DND-41 (cell line): ENCODE measurements at regions not wholly inside any gene's neighbourhood (a gene's known extent, or its start where the extent isn't known, plus 50 kb on each side); places are given as distances from the start of the nearest gene placed in this dataset.

ENCODE experiments used
- ATAC-seq: fragments of 200-7000 bp; cut with Tn5 transposase; 3 replicates; pipeline ENCODE4 v1.9.1; 2021; ENCODE audit warnings: low read depth; ENCODE audit not compliant: insufficient read depth
- DNase-seq: peaks from one replicate; pipeline ENCODE4 v3.0.0-alpha.2; 2020
- H2AFZ ChIP-seq: 2 replicates; pipeline ENCODE4 v1.6.0; 2012; ENCODE audit warnings: low read depth, low read length
- H3K27ac ChIP-seq: 2 replicates; pipeline ENCODE4 v1.5.1; 2012; ENCODE audit warnings: low read length, inconsistent platforms
- H3K27me3 ChIP-seq: fragments of 200-600 bp; sonication (generic); 2 replicates; pipeline ENCODE4 v1.6.0; 2012; ENCODE audit warnings: low read length, mild to moderate bottlenecking, inconsistent platforms; ENCODE audit not compliant: insufficient read depth, poor library complexity
- H3K36me3 ChIP-seq: 2 replicates; pipeline ENCODE4 v1.5.1; 2012; ENCODE audit warnings: low read length, inconsistent platforms; ENCODE audit not compliant: insufficient read depth
- H3K4me1 ChIP-seq: 2 replicates; pipeline ENCODE4 v1.5.1; 2012; ENCODE audit warnings: mild to moderate bottlenecking, low read length; ENCODE audit not compliant: insufficient read depth
- H3K4me2 ChIP-seq: 2 replicates; pipeline ENCODE4 v1.6.0; 2012; ENCODE audit warnings: mild to moderate bottlenecking, moderate library complexity, low read length, inconsistent platforms; ENCODE audit not compliant: insufficient read depth
- H3K4me3 ChIP-seq, 2 experiments: fragments of 200-600 bp in 1 of 2; shearing (Covaris generic) in 1 of 2; 2 replicates each; pipeline ENCODE4 v1.5.1; 2012 to 2016; ENCODE audit warnings: inconsistent platforms in 2 of 2, low read length in 2 of 2, mild to moderate bottlenecking in 2 of 2, low read depth in 1 of 2, moderate library complexity in 1 of 2
- H3K79me2 ChIP-seq: 2 replicates; pipeline ENCODE4 v1.6.0; 2012; ENCODE audit warnings: low read length, inconsistent platforms; ENCODE audit not compliant: insufficient read depth
- H3K9ac ChIP-seq: 2 replicates; pipeline ENCODE4 v1.6.0; 2012; ENCODE audit warnings: low read depth, mild to moderate bottlenecking, inconsistent platforms, low read length, moderate library complexity
- H3K9me3 ChIP-seq: 2 replicates; pipeline ENCODE4 v1.5.1; 2012; ENCODE audit warnings: low read length, moderate library complexity, mild to moderate bottlenecking, inconsistent platforms; ENCODE audit not compliant: insufficient read depth, severe bottlenecking
- H4K20me1 ChIP-seq: 2 replicates; pipeline ENCODE4 v1.6.0; 2012; ENCODE audit warnings: low read length; ENCODE audit not compliant: insufficient read depth
- CTCF ChIP-seq: IDR thresholded peaks from 2 replicates; pipeline ENCODE4 v1.5.1; 2012; ENCODE audit warnings: borderline replicate concordance, low read length, moderate library complexity, mild to moderate bottlenecking; ENCODE audit not compliant: poor library complexity, severe bottlenecking; ENCODE audit errors: extremely low read depth
- EZH2 ChIP-seq: IDR thresholded peaks from 3 replicates; pipeline ENCODE4 v1.6.1; 2012; ENCODE audit warnings: borderline replicate concordance, low read depth, mild to moderate bottlenecking, moderate library complexity, low read length, inconsistent platforms; ENCODE audit not compliant: severe bottlenecking

GRCh38 chr17:55829995-55830612, 79.3 kb downstream of the PCTP start:
- Histone ChIP-seq H3K36me3 (no peaks in the 10 kb centered on the region), H3K27ac (no peak overlapping the region), H2AFZ (no peak overlapping the region), H3K79me2 (no peaks in the 10 kb centered on the region), H3K4me3 (no peak overlapping the region), H3K9ac (no peak overlapping the region), H3K4me1 (no peaks in the 10 kb centered on the region), H3K4me2 (no peak overlapping the region), H4K20me1 (no peaks in the 10 kb centered on the region), H3K27me3 (no peaks in the 10 kb centered on the region), H3K9me3 (no peaks in the 10 kb centered on the region)
- no peak for ATAC-seq
- TF ChIP-seq EZH2 (no peak), CTCF (no peak)
- no peak for DNase-seq

- H3K9ac ChIP-seq, result no peak overlapping the region
- H3K79me2 ChIP-seq, result no peaks in the 10 kb centered on the region
- H3K4me3 ChIP-seq, result no peak overlapping the region
- no peaks in the 10 kb centered on the region for H3K9me3 ChIP-seq
- no peaks in the 10 kb centered on the region for H3K27me3 ChIP-seq
- no peaks in the 10 kb centered on the region for H3K36me3 ChIP-seq
- TF ChIP-seq EZH2, result no peak
- TF ChIP-seq CTCF, result no peak
- DNase-seq, result no peak
- H2AFZ ChIP-seq, result no peak overlapping the region
- no peak overlapping the region for H3K27ac ChIP-seq
- no peak overlapping the region for H3K4me2 ChIP-seq
- no peak for ATAC-seq
- H4K20me1 ChIP-seq, result no peaks in the 10 kb centered on the region
- no peaks in the 10 kb centered on the region for H3K4me1 ChIP-seq
These were observed 80.0 kb downstream of the PCTP start for GRCh38 chr17:55830699-55831471.

GRCh38 chr17:55833306-55833705, 82.5 kb downstream of the PCTP start:
- H3K27me3 ChIP-seq, result no peaks in the 10 kb centered on the region
- H3K9ac ChIP-seq, result no peak overlapping the region
- H2AFZ ChIP-seq, result no peak overlapping the region
- no peak overlapping the region for H3K27ac ChIP-seq
- H3K4me2 ChIP-seq, result no peak overlapping the region
- H3K79me2 ChIP-seq, result no peaks in the 10 kb centered on the region
- H3K9me3 ChIP-seq, result no peaks in the 10 kb centered on the region
- no peak for DNase-seq
- H3K4me1 ChIP-seq, result no peaks in the 10 kb centered on the region
- no peaks in the 10 kb centered on the region for H4K20me1 ChIP-seq
- no peak overlapping the region for H3K4me3 ChIP-seq
- no peaks in the 10 kb centered on the region for H3K36me3 ChIP-seq
- TF ChIP-seq CTCF (no peak), EZH2 (no peak)
- no peak for ATAC-seq
